Tibial nerve (tissue), 4 donors: ENCODE measurements at regions not wholly inside any gene's neighbourhood (a gene's known extent, or its start where the extent isn't known, plus 50 kb on each side); places are given as distances from the start of the nearest gene placed in this dataset.
"Not testable (repeated sequence)": the region's sequence is repeated elsewhere in the genome, so short reads cannot be mapped to it uniquely, and the experiment has no call there.

Experiments
- DNase-seq, 2 donors: peaks; one replicate each; pipeline ENCODE4 v3.0.0-alpha.2; 2019; ENCODE audit warnings: low spot score in 2 of 2
- H3K27ac ChIP-seq, 4 donors: fragments of 200-600 bp; sonication (generic) in 3 of 4; one replicate each; pipeline ENCODE4 v1.5.1; 2017 to 2019; ENCODE audit warnings: mild to moderate bottlenecking in 1 of 4
- H3K27me3 ChIP-seq, 2 donors: fragments of 200-600 bp; sonication (generic) in 1 of 2; one replicate each; pipeline versions ENCODE4 v1.5.1 to v1.6.0; 2017 to 2019
- H3K36me3 ChIP-seq, 3 donors: fragments of 200-600 bp; sonication (generic); one replicate each; pipeline ENCODE4 v1.5.1; 2018 to 2019
- H3K4me1 ChIP-seq, 4 donors: fragments of 200-600 bp; sonication (generic) in 3 of 4; one replicate each; pipeline ENCODE4 v1.5.1; 2017 to 2019
- H3K4me3 ChIP-seq, 4 donors: fragments of 200-600 bp; sonication (generic) in 3 of 4; one replicate each; pipeline ENCODE4 v1.5.1; 2017 to 2019; ENCODE audit warnings: mild to moderate bottlenecking in 1 of 4, moderate library complexity in 1 of 4
- H3K9me3 ChIP-seq, 4 donors: fragments of 200-600 bp; sonication (generic) in 3 of 4; one replicate each; pipeline ENCODE4 v1.5.1; 2017 to 2019
- CTCF ChIP-seq, 5 experiments: fragments of 200-600 bp in 3 of 5; fragments of 450-650 bp in 2 of 5; sonication (generic) in 3 of 5; IDR thresholded peaks; one replicate each; pipeline ENCODE4 v1.5.1; 2016 to 2019; ENCODE audit warnings: antibody characterized with exemption in 5 of 5, mild to moderate bottlenecking in 3 of 5, moderate library complexity in 2 of 5
- EP300 ChIP-seq, 2 donors: sonication (generic); formaldehyde crosslinking; IDR thresholded peaks; one replicate each; pipeline ENCODE4 v1.6.1; 2017; ENCODE audit warnings: antibody characterized with exemption in 2 of 2, mild to moderate bottlenecking in 1 of 2
- POLR2A ChIP-seq, 2 donors: fragments of 450-650 bp; IDR thresholded peaks; one replicate each; pipeline ENCODE4 v1.6.1; 2017; ENCODE audit warnings: antibody characterized with exemption in 2 of 2, mild to moderate bottlenecking in 2 of 2, moderate library complexity in 2 of 2
- WGBS, 2 donors: methylation state at CpG; one replicate each; pipeline ENCODE4 v1.1.5; 2018; 5-methylcytosine and 5-hydroxymethylcytosine counted together

DNA sequence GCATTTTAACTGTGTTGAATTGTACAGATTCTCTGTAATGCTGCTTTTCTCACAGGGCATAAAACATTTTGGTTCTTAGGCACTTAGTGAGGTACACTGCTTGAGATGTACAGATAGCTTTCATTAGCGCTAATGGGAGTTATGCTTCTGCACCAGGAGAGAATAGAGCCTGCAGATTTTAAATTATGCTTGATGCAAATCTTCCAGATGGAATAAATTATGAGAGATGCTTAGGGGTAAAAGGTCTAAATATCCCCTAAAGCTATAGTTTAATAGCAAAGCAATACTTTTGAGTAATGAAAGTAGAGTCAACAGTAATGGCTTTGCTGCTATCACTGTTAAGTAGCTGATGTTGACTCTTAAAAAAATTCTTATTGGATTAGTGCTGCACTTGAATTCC lies 248.9 kb downstream of the S1PR1 start:
- Histone ChIP-seq H3K9me3 (peaks cover 0 to 13% (median 0%) of the 10 kb centered on the region in 4 donors), H3K4me1 (peaks cover 0 to 15% (median 2%) of the 10 kb centered on the region in 4 donors), H3K27ac (no peak overlapping the region), H3K27me3 (no peaks in the 10 kb centered on the region), H3K36me3 (no peaks in the 10 kb centered on the region), H3K4me3 (no peak overlapping the region)
- WGBS, 2 donors: 3 to 54% methylated on average over 1 of the region's 1 CpG
- no peak for DNase-seq
- TF ChIP-seq EP300 (IDR thresholded peaks at IDR 0.05) (no peak), CTCF (IDR thresholded peaks at IDR 0.05) (no peak), POLR2A (IDR thresholded peaks at IDR 0.05) (no peak)

DNA sequence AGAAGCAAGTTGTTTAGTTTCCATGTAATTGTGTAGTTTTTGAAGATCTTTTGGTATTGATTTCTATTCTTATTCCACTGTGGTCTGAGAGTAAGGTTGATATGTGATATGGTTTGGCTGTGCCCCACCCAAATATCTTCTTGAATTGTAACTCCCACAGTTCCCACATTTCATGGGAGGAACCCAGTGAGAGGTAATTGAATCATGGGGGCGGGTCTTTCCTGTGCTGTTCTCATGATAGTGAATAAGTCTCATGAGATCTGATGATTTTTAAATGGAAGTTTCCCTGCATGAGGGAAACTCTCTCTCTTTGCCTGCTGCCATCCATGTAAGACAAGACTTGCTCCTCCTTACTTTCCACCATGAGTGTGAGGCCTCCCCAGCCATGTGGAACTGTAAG lies 255.3 kb downstream of the S1PR1 start:
- not testable (repeated sequence) for DNase-seq, H3K27ac ChIP-seq, H3K27me3 ChIP-seq, H3K4me1 ChIP-seq, H3K4me3 ChIP-seq, H3K36me3 ChIP-seq
- H3K9me3 ChIP-seq: peaks cover 0 to 13% (median 0%) of the 10 kb centered on the region in 4 donors
- WGBS, 2 donors: 86 to 95% methylated on average over 1 of the region's 1 CpG

GRCh38 chr1:101493920-101494319 lies 257.1 kb downstream of the S1PR1 start:
- not testable (repeated sequence) for H3K4me3 ChIP-seq, DNase-seq, H3K36me3 ChIP-seq, H3K27ac ChIP-seq, H3K27me3 ChIP-seq, H3K4me1 ChIP-seq
- 84 to 90% methylated on average over 3 of the region's 3 CpGs for WGBS, 2 donors
- peaks cover 0 to 13% (median 0%) of the 10 kb centered on the region in 4 donors for H3K9me3 ChIP-seq

- Histone ChIP-seq H3K36me3 (no peaks in the 10 kb centered on the region), H3K27ac (no peak overlapping the region), H3K4me3 (no peak overlapping the region), H3K4me1 (no peaks in the 10 kb centered on the region), H3K9me3 (no peaks in the 10 kb centered on the region), H3K27me3 (no peaks in the 10 kb centered on the region)
- TF ChIP-seq EP300 (IDR thresholded peaks at IDR 0.05): no peak
- no peak for TF ChIP-seq POLR2A (IDR thresholded peaks at IDR 0.05)
- no peak for TF ChIP-seq CTCF (IDR thresholded peaks at IDR 0.05)
- no peak for DNase-seq
- 88 to 89% methylated on average over 2 of the region's 2 CpGs for WGBS, 2 donors
Observed at GRCh38 chr1:101496109-101496508, 259.3 kb downstream of the S1PR1 start.

DNA sequence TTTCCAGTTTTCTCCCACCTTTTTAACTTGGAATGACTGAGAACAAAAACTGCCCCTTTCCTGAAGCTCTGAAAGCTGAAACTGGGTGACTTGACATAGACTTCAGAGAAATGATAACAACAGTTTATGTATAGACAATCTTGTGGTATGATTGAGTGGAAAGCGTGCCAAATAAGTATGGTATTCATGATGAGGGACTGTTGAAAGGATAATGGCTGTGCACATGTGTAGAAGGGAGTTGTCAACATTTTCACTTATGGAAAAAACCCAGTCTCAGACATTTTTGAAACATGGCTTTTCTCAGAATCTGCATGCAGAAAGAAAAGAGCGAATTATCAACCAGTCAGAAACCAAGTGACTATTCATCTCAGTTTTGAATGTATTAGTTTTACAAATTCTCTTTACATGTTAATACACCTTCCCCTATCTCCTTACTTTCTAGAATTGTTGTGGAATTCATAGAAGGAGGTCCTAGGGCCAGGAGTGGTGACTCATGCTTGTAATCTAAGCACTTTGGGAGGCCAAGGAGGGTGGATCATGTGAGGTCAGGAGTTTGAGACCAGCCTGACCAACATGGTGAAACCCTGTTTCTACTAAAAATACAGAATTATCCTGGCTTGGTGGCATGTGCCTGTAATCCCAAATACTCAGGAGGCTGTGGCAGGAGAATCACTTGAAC lies 261.2 kb downstream of the S1PR1 start:
- WGBS, 2 donors: 40 to 65% methylated on average over 2 of the region's 2 CpGs
- no peaks in the 10 kb centered on the region for H3K4me1 ChIP-seq
- H3K4me3 ChIP-seq: no peak overlapping the region
- no peaks in the 10 kb centered on the region for H3K27me3 ChIP-seq
- no peak for DNase-seq
- TF ChIP-seq EP300 (IDR thresholded peaks at IDR 0.05): no peak
- no peak for TF ChIP-seq POLR2A (IDR thresholded peaks at IDR 0.05)
- no peak for TF ChIP-seq CTCF (IDR thresholded peaks at IDR 0.05)
- H3K27ac ChIP-seq: no peak overlapping the region
- no peaks in the 10 kb centered on the region for H3K9me3 ChIP-seq
- H3K36me3 ChIP-seq: no peaks in the 10 kb centered on the region

- WGBS, 2 donors: 69% methylated on average over 2 of the region's 2 CpGs
Observed at GRCh38 chr1:101504106-101504505, 267.3 kb downstream of the S1PR1 start.

GRCh38 chr1:101505240-101505639 lies 268.4 kb downstream of the S1PR1 start:
- H3K4me3 ChIP-seq, H3K27me3 ChIP-seq, DNase-seq, H3K9me3 ChIP-seq, H3K36me3 ChIP-seq, H3K27ac ChIP-seq, H3K4me1 ChIP-seq: not testable (repeated sequence)
- WGBS, 2 donors: 85 to 86% methylated on average over 5 of the region's 5 CpGs

More at GRCh38 chr1:101504106-101504505, 267.3 kb downstream of the S1PR1 start:
- not testable (repeated sequence) for H3K27me3 ChIP-seq, H3K9me3 ChIP-seq, DNase-seq, H3K36me3 ChIP-seq, H3K4me1 ChIP-seq, H3K27ac ChIP-seq, H3K4me3 ChIP-seq
